B cell (primary cell): ENCODE measurements at regions not wholly inside any gene's neighbourhood (a gene's known extent, or its start where the extent isn't known, plus 50 kb on each side); places are given as distances from the start of the nearest gene placed in this dataset.

Experiments
- EZH2 ChIP-seq: IDR thresholded peaks from 2 replicates; pipeline ENCODE4 v1.6.1; 2012; ENCODE audit warnings: borderline replicate concordance, low read depth, mild to moderate bottlenecking, moderate library complexity, low read length; ENCODE audit not compliant: insufficient read depth, poor library complexity, severe bottlenecking
- TF ChIP-seq, protein P1 (sequence below): fragments of 200-600 bp; IDR thresholded peaks from one replicate; pipeline ENCODE4 v1.8.0; 2022; ENCODE audit warnings: antibody characterized with exemption, mild to moderate bottlenecking

DNA sequence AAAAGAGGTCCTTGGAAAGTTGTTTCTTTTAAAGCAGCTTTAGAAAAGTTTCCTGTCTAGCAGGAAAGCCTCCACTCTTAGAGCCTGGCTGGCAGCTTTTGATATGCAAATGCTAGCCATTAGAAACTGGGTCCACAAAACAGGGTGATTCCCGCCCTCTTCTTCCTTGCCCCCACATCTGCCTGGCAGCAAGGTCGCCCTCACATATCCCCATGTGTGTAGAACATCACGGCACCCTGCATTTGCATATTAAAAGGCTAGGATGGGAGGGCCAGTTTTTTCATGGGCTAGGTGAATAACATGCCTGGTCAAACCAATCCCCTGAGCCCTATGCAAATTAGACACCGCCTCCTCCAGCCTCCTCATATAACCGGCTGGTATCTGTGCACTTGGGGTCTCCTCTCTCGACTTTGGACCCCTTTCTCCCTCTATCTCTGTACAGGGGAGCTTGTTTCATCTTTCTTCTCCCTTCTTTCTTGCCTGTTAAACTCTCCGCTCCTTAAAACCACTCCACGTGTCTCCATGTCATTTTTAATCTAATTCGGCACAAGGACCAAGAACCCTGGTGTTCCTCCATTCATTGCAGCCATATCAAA, 426.8 kb upstream of the CTNND2 start:
- TF ChIP-seq, protein P1, sequence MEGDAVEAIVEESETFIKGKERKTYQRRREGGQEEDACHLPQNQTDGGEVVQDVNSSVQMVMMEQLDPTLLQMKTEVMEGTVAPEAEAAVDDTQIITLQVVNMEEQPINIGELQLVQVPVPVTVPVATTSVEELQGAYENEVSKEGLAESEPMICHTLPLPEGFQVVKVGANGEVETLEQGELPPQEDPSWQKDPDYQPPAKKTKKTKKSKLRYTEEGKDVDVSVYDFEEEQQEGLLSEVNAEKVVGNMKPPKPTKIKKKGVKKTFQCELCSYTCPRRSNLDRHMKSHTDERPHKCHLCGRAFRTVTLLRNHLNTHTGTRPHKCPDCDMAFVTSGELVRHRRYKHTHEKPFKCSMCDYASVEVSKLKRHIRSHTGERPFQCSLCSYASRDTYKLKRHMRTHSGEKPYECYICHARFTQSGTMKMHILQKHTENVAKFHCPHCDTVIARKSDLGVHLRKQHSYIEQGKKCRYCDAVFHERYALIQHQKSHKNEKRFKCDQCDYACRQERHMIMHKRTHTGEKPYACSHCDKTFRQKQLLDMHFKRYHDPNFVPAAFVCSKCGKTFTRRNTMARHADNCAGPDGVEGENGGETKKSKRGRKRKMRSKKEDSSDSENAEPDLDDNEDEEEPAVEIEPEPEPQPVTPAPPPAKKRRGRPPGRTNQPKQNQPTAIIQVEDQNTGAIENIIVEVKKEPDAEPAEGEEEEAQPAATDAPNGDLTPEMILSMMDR, result no peak
- TF ChIP-seq EZH2, result no peak
